ENCODE measurements at regions not wholly inside any gene's neighbourhood (a gene's known extent, or its start where the extent isn't known, plus 50 kb on each side); places are given as distances from the start of the nearest gene placed in this dataset.

- DNase-seq, result no peak
- no peak overlapping the region for H3T11ph ChIP-seq (ENCODE audit: low read length)
- Mint-ChIP-seq H3K4me3 (no peak overlapping the region), H3K4me1 (peaks cover 7 to 11% of the 10 kb centered on the region in 2 experiments), H3K27me3 (ENCODE audit: low read depth) (no peaks in the 10 kb centered on the region), H3K36me3 (ENCODE audit: insufficient read depth in 1 of 3, low read depth in 3 of 3) (no peaks in the 10 kb centered on the region), H3K9me3 (no peaks in the 10 kb centered on the region; a peak in 1 of 5 replicates), H3K27ac (no peak overlapping the region)
- H2BK20ac ChIP-seq (ENCODE audit: low read depth, low read length, poor library complexity, severe bottlenecking), result no peak overlapping the region
- peaks cover 3% of the 10 kb centered on the region for H3K4me1 ChIP-seq (ENCODE audit: insufficient read depth, low read length)
- no peak overlapping the region for H4K91ac ChIP-seq (ENCODE audit: insufficient read length, low read depth, low read length)
- H4K5ac ChIP-seq (ENCODE audit: insufficient read length, low read depth, low read length), result no peak overlapping the region
- H3K79me1 ChIP-seq (ENCODE audit: insufficient read depth, low read depth, low read length, poor library complexity, severe bottlenecking), result no peaks in the 10 kb centered on the region
- H2BK12ac ChIP-seq (ENCODE audit: insufficient read length, low read depth, low read length), result no peak overlapping the region
- no peak overlapping the region for H3K9ac ChIP-seq (ENCODE audit: extremely low read depth, insufficient read length, low read length)
- H3K4ac ChIP-seq (ENCODE audit: low read depth, low read length), result no peak overlapping the region
- no peaks in the 10 kb centered on the region for H4K20me1 ChIP-seq (ENCODE audit: control insufficient read depth, insufficient read depth, insufficient read length)
- no peak overlapping the region for H2BK15ac ChIP-seq (ENCODE audit: low read depth, low read length)
- no peak overlapping the region for H3K56ac ChIP-seq (ENCODE audit: insufficient read length, low read depth, low read length)
- H3K27me3 ChIP-seq (ENCODE audit: insufficient read depth, low read length), result no peaks in the 10 kb centered on the region
- no peak overlapping the region for H2BK120ac ChIP-seq (ENCODE audit: low read depth, low read length, poor library complexity, severe bottlenecking)
- TF ChIP-seq CTCF (conservative IDR thresholded peaks at IDR 0.05), result no peak
- no peak overlapping the region for H3K14ac ChIP-seq (ENCODE audit: insufficient read depth, low read length)
- no peak overlapping the region for H3K4me2 ChIP-seq (ENCODE audit: insufficient read depth, insufficient read length, low read length)
- no peak overlapping the region for H2AK5ac ChIP-seq (ENCODE audit: insufficient read length, low read length)
- no peak overlapping the region for H3K27ac ChIP-seq (ENCODE audit: insufficient read length, low read depth, low read length)
- H3K79me2 ChIP-seq (ENCODE audit: insufficient read depth, low read length), result no peaks in the 10 kb centered on the region
- no peak overlapping the region for H3K18ac ChIP-seq (ENCODE audit: insufficient read length, low read depth, low read length)
- no peaks in the 10 kb centered on the region for H3K23me2 ChIP-seq (ENCODE audit: insufficient read length, low read depth, low read length, poor library complexity, severe bottlenecking)
- no peak overlapping the region for H2AFZ ChIP-seq (ENCODE audit: low read length)
- H4K8ac ChIP-seq (replicated peaks; ENCODE audit: insufficient read length, low read depth, low read length), result no peak overlapping the region
- WGBS (ENCODE audit: extremely low coverage, insufficient read length, low lambda C conversion rate), result no CpG with 5 or more reads among the region's 5 CpGs
- no peak overlapping the region for H3K23ac ChIP-seq (ENCODE audit: insufficient read length, low read depth, low read length)
- H2BK5ac ChIP-seq (ENCODE audit: insufficient read length, low read length), result no peak overlapping the region
- H3K9me3 ChIP-seq (ENCODE audit: control insufficient read depth, low read depth, low read length), result no peaks in the 10 kb centered on the region
Observed at GRCh38 chr6:82073484-82073883, 174.1 kb downstream of the IBTK start.

All from H9 (cell line).